ENCODE measurements at regions not wholly inside any gene's neighbourhood (a gene's known extent, or its start where the extent isn't known, plus 50 kb on each side); places are given as distances from the start of the nearest gene placed in this dataset.

GRCh38 chr13:65841156-65841555 lies 1389.0 kb downstream of the PCDH9 start:
- TF ChIP-seq SUZ12 (IDR thresholded peaks at IDR 0.05), result no peak
- no peak for TF ChIP-seq BHLHE40 (IDR thresholded peaks at IDR 0.05; ENCODE audit: borderline replicate concordance)
- TF ChIP-seq HDGF (IDR thresholded peaks at IDR 0.05; ENCODE audit: borderline replicate concordance), result no peak
- no peak for TF ChIP-seq FOXM1 (IDR thresholded peaks at IDR 0.05; ENCODE audit: borderline replicate concordance)
- no peak for TF ChIP-seq PKNOX1 (IDR thresholded peaks at IDR 0.05)
- TF ChIP-seq LEF1 (IDR thresholded peaks at IDR 0.05; ENCODE audit: borderline replicate concordance), result no peak
- no peak for TF ChIP-seq SP1 (IDR thresholded peaks at IDR 0.05)
- TF ChIP-seq ELF4 (IDR thresholded peaks at IDR 0.05), result no peak
- TF ChIP-seq NFRKB (IDR thresholded peaks at IDR 0.05), result no peak
- no peak for TF ChIP-seq ZNF384 (IDR thresholded peaks at IDR 0.05)
- no peak for TF ChIP-seq L3MBTL2 (conservative IDR thresholded peaks at IDR 0.05)
- no peak for TF ChIP-seq TARDBP (IDR thresholded peaks at IDR 0.05)
- no peak for TF ChIP-seq FOXK2 (IDR thresholded peaks at IDR 0.05)
- TF ChIP-seq FOXA1 (IDR thresholded peaks at IDR 0.05), result no peak

Measured in HEK293T (cell line).